ENCODE measurements at regions not wholly inside any gene's neighbourhood (a gene's known extent, or its start where the extent isn't known, plus 50 kb on each side); places are given as distances from the start of the nearest gene placed in this dataset.

DNA sequence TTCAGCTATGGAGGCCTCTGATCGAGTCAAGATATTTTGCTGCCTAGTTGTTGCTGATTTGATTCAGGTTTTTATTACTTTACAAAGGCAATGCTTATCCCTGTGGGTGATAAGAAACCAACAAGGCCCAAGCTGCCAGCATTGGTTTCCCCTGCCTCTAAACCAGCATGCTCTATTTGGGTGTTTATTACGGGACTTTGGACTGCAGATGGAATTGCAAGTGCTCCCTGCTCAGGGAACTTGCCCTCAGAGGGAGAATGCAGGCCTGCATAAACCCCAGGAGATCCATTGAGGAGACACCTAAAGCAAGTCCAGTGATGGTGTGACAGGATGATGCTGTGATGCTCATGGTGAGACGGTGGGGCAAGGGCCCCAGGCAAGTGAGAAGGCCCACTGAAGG lies 172.1 kb downstream of the VAPA start:
- H3K27me3 ChIP-seq (ENCODE audit: insufficient read depth, low read depth), result no peaks in the 10 kb centered on the region
- H3K9me3 ChIP-seq (ENCODE audit: insufficient read depth, low read depth), result peaks cover 21% of the 10 kb centered on the region
- no peaks in the 10 kb centered on the region for H4K20me1 ChIP-seq (ENCODE audit: insufficient read depth)
- H3K36me3 ChIP-seq (ENCODE audit: low read depth), result no peaks in the 10 kb centered on the region
- H3K4me2 ChIP-seq, result peak overlapping the region; percentile 67
- CTCF ChIA-PET, result no interaction called here
- POLR2A ChIA-PET (ENCODE audit: unreplicated experiment), result no interaction called here
- H3K27ac ChIP-seq, result peak overlapping the region; percentile 49
- H3K79me2 ChIP-seq (ENCODE audit: low read depth), result no peaks in the 10 kb centered on the region
- BruUV-seq (replicated peaks), result no TSS peak
- no peaks in the 10 kb centered on the region for H3K9me2 ChIP-seq (ENCODE audit: insufficient read depth)
- intact Hi-C loops (cut with micrococcal nuclease; ENCODE audit: unreplicated experiment), result no loop called here
- no peak for TF ChIP-seq EZH2 (IDR thresholded peaks at IDR 0.05; ENCODE audit: low read depth)
- TF ChIP-seq CTCF (conservative IDR thresholded peaks at IDR 0.05), result no peak
- H3F3A ChIP-seq (ENCODE audit: insufficient read depth, low read depth), result peaks cover 13% of the 10 kb centered on the region; the same call in 1 of the 2 replicates
- DNase-seq, result no peak
- H3K4me3 ChIP-seq, result peak overlapping the region; percentile 10; the same call in 1 of the 2 replicates
- no peak overlapping the region; the same call in 1 of the 2 replicates for H2AFZ ChIP-seq
- peaks cover 26% of the 10 kb centered on the region for H3K4me1 ChIP-seq (replicated peaks; ENCODE audit: insufficient read depth)

GRCh38 chr18:10086458-10087210 lies 172.8 kb downstream of the VAPA start:
- no peaks in the 10 kb centered on the region for H3K36me3 ChIP-seq (ENCODE audit: low read depth)
- H3K4me3 ChIP-seq, result no peak overlapping the region; the same call in 1 of the 2 replicates
- no peak overlapping the region; the same call in 1 of the 2 replicates for H2AFZ ChIP-seq
- TF ChIP-seq EZH2 (IDR thresholded peaks at IDR 0.05; ENCODE audit: low read depth) (no peak), CTCF (conservative IDR thresholded peaks at IDR 0.05) (no peak)
- H3K27ac ChIP-seq, result peak overlapping the region; percentile 49
- H3F3A ChIP-seq (ENCODE audit: insufficient read depth, low read depth), result peaks cover 13% of the 10 kb centered on the region; the same call in 1 of the 2 replicates
- H3K79me2 ChIP-seq (ENCODE audit: low read depth), result no peaks in the 10 kb centered on the region
- H3K27me3 ChIP-seq (ENCODE audit: insufficient read depth, low read depth), result no peaks in the 10 kb centered on the region
- H3K9me3 ChIP-seq (ENCODE audit: insufficient read depth, low read depth), result peaks cover 21% of the 10 kb centered on the region
- H4K20me1 ChIP-seq (ENCODE audit: insufficient read depth), result no peaks in the 10 kb centered on the region
- H3K4me1 ChIP-seq (replicated peaks; ENCODE audit: insufficient read depth), result peaks cover 26% of the 10 kb centered on the region
- POLR2A ChIA-PET (ENCODE audit: unreplicated experiment), result no interaction called here
- BruUV-seq (replicated peaks), result no TSS peak
- peak; percentile 24 to 98 for DNase-seq
- CTCF ChIA-PET, result no interaction called here
- intact Hi-C loops (cut with micrococcal nuclease; ENCODE audit: unreplicated experiment), result no loop called here
- H3K9me2 ChIP-seq (ENCODE audit: insufficient read depth), result no peaks in the 10 kb centered on the region
- H3K4me2 ChIP-seq, result peak overlapping the region; percentile 67

GRCh38 chr18:10088734-10089133 lies 174.9 kb downstream of the VAPA start:
- CTCF ChIA-PET, result no interaction called here
- no TSS peak for BruUV-seq (replicated peaks)

More at GRCh38 chr18:10088734-10089133, 174.9 kb downstream of the VAPA start:
- no peak overlapping the region for H2AFZ ChIP-seq
- no peaks in the 10 kb centered on the region for H3K9me2 ChIP-seq (ENCODE audit: insufficient read depth)
- no peak overlapping the region for H3K27ac ChIP-seq
- no peak overlapping the region for H3K4me3 ChIP-seq
- H3F3A ChIP-seq (ENCODE audit: insufficient read depth, low read depth), result peaks cover 13% of the 10 kb centered on the region; the same call in 1 of the 2 replicates
- H3K79me2 ChIP-seq (ENCODE audit: low read depth), result no peaks in the 10 kb centered on the region
- no peak for DNase-seq
- H3K9me3 ChIP-seq (ENCODE audit: insufficient read depth, low read depth), result peaks cover 4% of the 10 kb centered on the region; the same call in 1 of the 2 replicates
- no peaks in the 10 kb centered on the region for H3K36me3 ChIP-seq (ENCODE audit: low read depth)
- intact Hi-C loops (cut with micrococcal nuclease; ENCODE audit: unreplicated experiment), result no loop called here
- POLR2A ChIA-PET (ENCODE audit: unreplicated experiment), result no interaction called here
- H3K27me3 ChIP-seq (ENCODE audit: insufficient read depth, low read depth), result no peaks in the 10 kb centered on the region
- H3K4me2 ChIP-seq, result no peak overlapping the region
- H4K20me1 ChIP-seq (ENCODE audit: insufficient read depth), result no peaks in the 10 kb centered on the region
- no peak for TF ChIP-seq CTCF (conservative IDR thresholded peaks at IDR 0.05)
- no peak for TF ChIP-seq EZH2 (IDR thresholded peaks at IDR 0.05; ENCODE audit: low read depth)
- peaks cover 29% of the 10 kb centered on the region for H3K4me1 ChIP-seq (replicated peaks; ENCODE audit: insufficient read depth)
